Neural crest cell (in vitro differentiated cells): ENCODE measurements at regions not wholly inside any gene's neighbourhood (a gene's known extent, or its start where the extent isn't known, plus 50 kb on each side); places are given as distances from the start of the nearest gene placed in this dataset.
A peak's percentile ranks its signal among the peaks of the same experiment; 100 is the strongest.
"Not testable (repeated sequence)": the region's sequence is repeated elsewhere in the genome, so short reads cannot be mapped to it uniquely, and the experiment has no call there.

ENCODE experiments used
- DNase-seq: peaks from one replicate; pipeline ENCODE4 v3.0.0; 2021; ENCODE audit warnings: low read depth, mixed read lengths, low spot score
- H3K27ac Mint-ChIP-seq: one replicate; pipeline ENCODE4 v1.8.0; 2021; ENCODE audit warnings: mild to moderate bottlenecking, mixed read lengths; ENCODE audit not compliant: unreplicated experiment
- H3K27me3 Mint-ChIP-seq: 2 replicates; pipeline ENCODE4 v1.8.0; 2021; ENCODE audit warnings: low read depth, mild to moderate bottlenecking, mixed read lengths
- H3K36me3 Mint-ChIP-seq: 2 replicates; pipeline ENCODE4 v1.8.0; 2021; ENCODE audit warnings: low read depth, mild to moderate bottlenecking, mixed read lengths
- H3K4me1 Mint-ChIP-seq: 2 replicates; pipeline ENCODE4 v1.8.0; 2021; ENCODE audit warnings: mixed read lengths
- H3K4me3 Mint-ChIP-seq: one replicate; pipeline ENCODE4 v1.8.0; 2021; ENCODE audit warnings: mild to moderate bottlenecking, mixed read lengths
- H3K9me3 Mint-ChIP-seq: 2 replicates; pipeline ENCODE4 v1.8.0; 2021; ENCODE audit warnings: mixed read lengths
- TF ChIP-seq, protein P1 (sequence below): fragments of 200-600 bp; sonication (generic); conservative IDR thresholded peaks from 2 replicates; pipeline ENCODE4 v1.5.0; 2021; ENCODE audit warnings: antibody characterized with exemption, mild to moderate bottlenecking

DNA sequence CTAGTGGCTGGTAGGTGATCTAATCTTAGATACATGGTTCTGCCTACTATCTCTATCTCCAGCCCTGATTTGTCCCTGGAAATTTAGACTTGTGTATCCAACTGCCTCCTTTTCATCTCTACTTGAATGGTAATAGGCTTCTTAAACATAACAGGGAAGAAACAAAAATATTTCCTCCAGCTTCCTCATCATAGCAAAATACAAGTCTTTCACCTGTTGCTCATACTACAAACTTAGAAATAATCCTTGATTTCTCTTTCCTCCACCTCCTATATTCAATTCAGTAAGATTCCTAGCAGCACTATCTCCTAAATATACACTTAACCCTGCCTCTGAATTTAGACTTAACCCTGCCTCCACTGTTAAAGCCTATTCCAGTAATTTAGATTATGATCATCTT lies 373.3 kb upstream of the ACTRT1 start:
- Mint-ChIP-seq H3K4me3 (no peak overlapping the region), H3K27me3 (no peaks in the 10 kb centered on the region), H3K9me3 (no peaks in the 10 kb centered on the region), H3K4me1 (no peaks in the 10 kb centered on the region), H3K36me3 (no peaks in the 10 kb centered on the region), H3K27ac (no peak overlapping the region)
- TF ChIP-seq, protein P1, sequence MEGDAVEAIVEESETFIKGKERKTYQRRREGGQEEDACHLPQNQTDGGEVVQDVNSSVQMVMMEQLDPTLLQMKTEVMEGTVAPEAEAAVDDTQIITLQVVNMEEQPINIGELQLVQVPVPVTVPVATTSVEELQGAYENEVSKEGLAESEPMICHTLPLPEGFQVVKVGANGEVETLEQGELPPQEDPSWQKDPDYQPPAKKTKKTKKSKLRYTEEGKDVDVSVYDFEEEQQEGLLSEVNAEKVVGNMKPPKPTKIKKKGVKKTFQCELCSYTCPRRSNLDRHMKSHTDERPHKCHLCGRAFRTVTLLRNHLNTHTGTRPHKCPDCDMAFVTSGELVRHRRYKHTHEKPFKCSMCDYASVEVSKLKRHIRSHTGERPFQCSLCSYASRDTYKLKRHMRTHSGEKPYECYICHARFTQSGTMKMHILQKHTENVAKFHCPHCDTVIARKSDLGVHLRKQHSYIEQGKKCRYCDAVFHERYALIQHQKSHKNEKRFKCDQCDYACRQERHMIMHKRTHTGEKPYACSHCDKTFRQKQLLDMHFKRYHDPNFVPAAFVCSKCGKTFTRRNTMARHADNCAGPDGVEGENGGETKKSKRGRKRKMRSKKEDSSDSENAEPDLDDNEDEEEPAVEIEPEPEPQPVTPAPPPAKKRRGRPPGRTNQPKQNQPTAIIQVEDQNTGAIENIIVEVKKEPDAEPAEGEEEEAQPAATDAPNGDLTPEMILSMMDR: no peak
- DNase-seq: no peak

GRCh38 chrX:128408842-128409241 lies 356.6 kb upstream of the ACTRT1 start:
- Mint-ChIP-seq H3K4me1 (no peaks in the 10 kb centered on the region), H3K27ac (no peak overlapping the region), H3K4me3 (no peak overlapping the region), H3K27me3 (no peaks in the 10 kb centered on the region), H3K36me3 (no peaks in the 10 kb centered on the region), H3K9me3 (no peaks in the 10 kb centered on the region)
- TF ChIP-seq, protein P1: no peak
- no peak for DNase-seq

- Mint-ChIP-seq H3K4me1 (no peaks in the 10 kb centered on the region), H3K9me3 (peaks cover 2% of the 10 kb centered on the region), H3K36me3 (peaks cover 2% of the 10 kb centered on the region), H3K27me3 (no peaks in the 10 kb centered on the region), H3K27ac (no peak overlapping the region), H3K4me3 (no peak overlapping the region)
- DNase-seq: no peak
- TF ChIP-seq, protein P1: no peak
These were observed 344.4 kb upstream of the ACTRT1 start for GRCh38 chrX:128396601-128397000.

- peaks cover 11% of the 10 kb centered on the region for H3K9me3 Mint-ChIP-seq
- H3K27ac Mint-ChIP-seq, H3K4me3 Mint-ChIP-seq, H3K4me1 Mint-ChIP-seq, H3K36me3 Mint-ChIP-seq, DNase-seq, H3K27me3 Mint-ChIP-seq: not testable (repeated sequence)
These were observed 331.6 kb upstream of the ACTRT1 start for GRCh38 chrX:128383846-128384245.

DNA sequence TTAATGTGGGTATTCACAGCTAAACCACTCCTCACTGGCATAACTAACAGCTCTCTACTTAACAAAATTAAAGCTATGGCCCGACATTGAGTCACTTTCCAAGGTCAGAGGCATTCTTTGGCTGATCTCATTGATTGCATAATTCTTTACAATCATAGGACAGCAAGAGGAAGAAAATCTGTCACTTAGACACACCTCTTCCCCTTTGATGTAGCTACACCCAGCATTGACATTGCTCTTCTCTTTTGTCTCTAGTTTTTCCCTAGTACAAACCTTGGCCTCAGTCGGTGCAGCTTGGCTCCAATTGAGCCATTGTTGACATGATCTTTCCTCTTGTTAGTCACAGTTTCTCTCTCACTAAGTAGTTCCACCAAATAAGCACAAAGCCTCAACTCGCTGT lies 313.3 kb upstream of the ACTRT1 start:
- peak overlapping the region; percentile 28 for H3K27ac Mint-ChIP-seq
- no peak overlapping the region for H3K4me3 Mint-ChIP-seq
- no peaks in the 10 kb centered on the region for H3K36me3 Mint-ChIP-seq
- H3K4me1 Mint-ChIP-seq: peaks cover 4% of the 10 kb centered on the region
- H3K27me3 Mint-ChIP-seq: no peaks in the 10 kb centered on the region
- DNase-seq: no peak
- TF ChIP-seq, protein P1: no peak
- H3K9me3 Mint-ChIP-seq: no peaks in the 10 kb centered on the region

- H3K27ac Mint-ChIP-seq: no peak overlapping the region
- H3K9me3 Mint-ChIP-seq: peaks cover 4% of the 10 kb centered on the region
- no peaks in the 10 kb centered on the region for H3K27me3 Mint-ChIP-seq
- TF ChIP-seq, protein P1: no peak
- no peak overlapping the region for H3K4me3 Mint-ChIP-seq
- no peaks in the 10 kb centered on the region for H3K36me3 Mint-ChIP-seq
- H3K4me1 Mint-ChIP-seq: no peaks in the 10 kb centered on the region
- DNase-seq: no peak
These were observed 283.5 kb upstream of the ACTRT1 start for GRCh38 chrX:128335671-128336070.
